GM21576 (cell line): ENCODE measurements at regions not wholly inside any gene's neighbourhood (a gene's known extent, or its start where the extent isn't known, plus 50 kb on each side); places are given as distances from the start of the nearest gene placed in this dataset.
A peak's percentile ranks its signal among the peaks of the same experiment; 100 is the strongest.

Experiments
- ATAC-seq: cut with Tn5 transposase; IDR thresholded peaks from one replicate; pipeline ENCODE4 v1.9.1; 2021; ENCODE audit warnings: mild to moderate bottlenecking, moderate library complexity; ENCODE audit not compliant: unreplicated experiment

DNA sequence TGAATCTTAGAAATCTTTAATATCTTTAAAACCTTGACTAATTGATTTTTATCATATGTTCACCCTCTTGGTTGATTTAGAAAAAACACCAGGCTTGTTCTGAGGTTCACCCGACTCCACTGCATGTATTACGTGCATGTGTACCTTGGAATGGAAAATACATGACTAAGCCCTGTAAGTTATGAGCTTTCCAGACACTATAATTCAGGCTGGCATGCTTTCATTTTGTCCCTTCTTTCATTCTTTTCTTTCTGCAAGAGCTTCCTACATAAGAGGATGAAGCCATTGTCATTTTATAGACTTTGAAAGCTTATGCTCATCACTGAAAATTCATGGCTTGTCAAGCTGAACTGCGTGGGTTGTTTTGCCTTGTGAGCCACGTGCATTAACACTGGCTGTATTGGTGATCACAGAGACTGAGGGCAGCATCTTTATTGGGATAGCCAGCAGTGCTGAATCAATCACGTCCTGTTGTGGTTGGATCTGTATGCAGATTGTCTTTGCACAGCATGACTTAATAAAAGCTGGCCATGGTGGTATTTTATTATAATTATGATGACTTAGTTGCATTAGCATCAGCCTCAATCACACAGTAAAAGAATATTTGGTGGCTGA lies 141.9 kb downstream of the SLIT2 start:
- no peak for ATAC-seq

- ATAC-seq, result no peak
These were observed 142.8 kb downstream of the SLIT2 start for GRCh38 chr4:20394512-20394911.

DNA sequence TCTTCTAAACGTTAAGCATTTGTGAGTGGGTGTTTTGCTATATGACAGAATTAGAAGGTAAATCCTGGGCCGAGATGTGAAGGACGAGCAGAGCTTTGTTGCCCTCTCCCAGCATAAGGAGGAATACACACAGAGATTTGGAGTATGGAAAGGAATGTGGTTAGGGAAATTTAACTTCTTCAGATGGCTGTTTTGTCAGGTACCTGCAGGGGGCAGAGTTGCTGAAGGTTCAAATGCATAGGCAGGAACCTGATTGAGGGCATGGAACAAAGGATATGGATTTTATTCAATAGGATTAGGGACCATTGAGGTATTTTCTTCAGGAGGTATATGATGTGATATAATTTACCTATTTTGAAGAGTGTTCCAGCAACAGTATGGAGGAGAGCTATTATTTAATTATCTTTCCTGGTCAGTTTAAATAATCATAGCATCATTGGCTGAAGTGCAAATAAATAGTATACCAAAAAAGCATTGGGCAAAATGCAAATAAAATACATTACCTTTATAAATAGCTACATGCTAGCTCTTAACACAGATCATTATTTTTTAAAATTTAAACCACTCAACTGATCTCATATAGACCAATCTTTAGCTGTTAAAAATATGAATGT lies 143.6 kb downstream of the SLIT2 start:
- peak; percentile 77 for ATAC-seq

DNA sequence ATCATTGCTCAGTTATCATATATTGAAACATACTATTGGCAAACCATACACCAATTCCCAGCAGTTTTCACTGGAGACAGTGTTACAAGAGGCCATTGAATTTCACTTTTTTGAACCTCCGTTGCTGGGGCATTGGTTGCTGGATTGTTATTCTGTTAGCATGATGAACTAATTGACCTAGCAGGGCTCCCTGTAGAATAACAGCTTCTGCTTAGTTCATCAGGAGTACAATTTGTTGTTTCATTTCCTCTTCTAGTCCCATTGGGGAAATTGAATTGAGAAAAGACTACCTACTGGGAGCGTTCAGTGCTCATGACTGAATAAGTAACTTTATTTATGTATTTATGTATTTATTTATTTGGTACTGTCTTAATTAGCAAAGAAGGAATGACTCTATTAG lies 151.6 kb downstream of the SLIT2 start:
- peak; percentile 77 for ATAC-seq

DNA sequence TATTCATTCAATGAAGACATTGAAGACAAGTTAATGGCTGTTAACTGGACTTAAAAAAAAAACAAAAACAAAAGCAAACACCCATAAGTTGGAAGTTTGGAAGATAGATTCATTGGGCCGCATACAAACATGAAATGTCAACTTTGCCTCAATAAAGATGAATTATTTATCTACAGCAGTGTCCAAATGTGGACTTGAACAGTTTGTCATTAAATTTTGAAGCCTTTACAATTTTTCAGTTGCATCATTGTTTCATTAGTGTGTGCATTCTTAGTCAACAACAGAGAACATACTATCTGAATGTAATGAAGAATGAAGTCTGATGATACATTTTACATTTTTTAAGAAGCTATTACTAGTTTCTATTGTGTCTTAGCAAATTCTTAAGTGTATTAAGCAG lies 152.1 kb downstream of the SLIT2 start:
- no peak for ATAC-seq

- ATAC-seq, result no peak
These were observed 156.9 kb downstream of the SLIT2 start for GRCh38 chr4:20408611-20409010.

GRCh38 chr4:20412072-20412471 lies 160.4 kb downstream of the SLIT2 start:
- no peak for ATAC-seq

DNA sequence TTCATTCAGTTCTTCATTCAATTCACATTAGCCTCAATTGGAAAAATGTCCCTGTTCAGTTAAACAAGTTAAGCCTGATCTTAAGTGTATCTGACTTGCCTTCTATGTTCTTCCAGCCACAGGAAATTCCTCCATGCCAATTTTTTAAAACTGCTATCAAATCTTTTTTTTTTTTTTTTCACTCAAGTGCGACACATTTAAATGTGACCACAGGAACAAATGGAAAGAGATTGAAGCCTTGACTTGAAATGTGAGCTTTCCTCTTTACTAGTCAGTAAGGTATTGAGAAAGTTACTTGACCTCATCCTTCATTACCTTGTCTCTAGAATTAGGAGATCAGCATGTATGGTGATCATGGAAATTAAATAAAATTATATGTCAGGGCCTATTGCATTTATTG lies 165.1 kb downstream of the SLIT2 start:
- no peak for ATAC-seq

DNA sequence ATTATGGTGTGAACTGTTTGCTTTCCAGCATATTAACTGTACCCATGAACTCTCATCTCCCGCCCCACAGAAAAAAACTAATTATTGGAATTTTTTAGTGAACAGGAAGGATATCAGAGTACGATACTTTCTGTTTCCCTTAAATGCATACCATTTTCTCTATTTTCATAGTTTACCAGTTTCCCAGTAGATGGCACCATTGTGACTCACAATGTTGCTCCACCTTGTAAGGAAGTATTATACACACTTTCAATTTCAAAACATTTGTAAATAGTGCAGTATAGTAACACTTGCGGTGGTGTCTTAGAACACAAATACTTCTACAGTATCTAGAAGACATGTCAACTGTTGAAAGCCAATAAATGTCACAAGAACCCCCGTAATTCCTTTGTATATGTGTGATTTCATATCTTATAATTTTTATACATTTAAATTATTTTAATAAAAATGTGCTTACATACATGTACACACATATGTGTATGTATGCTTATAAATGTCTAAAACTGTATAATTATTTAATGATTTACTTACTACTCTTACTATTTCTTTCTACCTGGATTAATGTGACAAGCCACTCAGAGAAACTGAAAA lies 167.3 kb downstream of the SLIT2 start:
- peak; percentile 97 for ATAC-seq

DNA sequence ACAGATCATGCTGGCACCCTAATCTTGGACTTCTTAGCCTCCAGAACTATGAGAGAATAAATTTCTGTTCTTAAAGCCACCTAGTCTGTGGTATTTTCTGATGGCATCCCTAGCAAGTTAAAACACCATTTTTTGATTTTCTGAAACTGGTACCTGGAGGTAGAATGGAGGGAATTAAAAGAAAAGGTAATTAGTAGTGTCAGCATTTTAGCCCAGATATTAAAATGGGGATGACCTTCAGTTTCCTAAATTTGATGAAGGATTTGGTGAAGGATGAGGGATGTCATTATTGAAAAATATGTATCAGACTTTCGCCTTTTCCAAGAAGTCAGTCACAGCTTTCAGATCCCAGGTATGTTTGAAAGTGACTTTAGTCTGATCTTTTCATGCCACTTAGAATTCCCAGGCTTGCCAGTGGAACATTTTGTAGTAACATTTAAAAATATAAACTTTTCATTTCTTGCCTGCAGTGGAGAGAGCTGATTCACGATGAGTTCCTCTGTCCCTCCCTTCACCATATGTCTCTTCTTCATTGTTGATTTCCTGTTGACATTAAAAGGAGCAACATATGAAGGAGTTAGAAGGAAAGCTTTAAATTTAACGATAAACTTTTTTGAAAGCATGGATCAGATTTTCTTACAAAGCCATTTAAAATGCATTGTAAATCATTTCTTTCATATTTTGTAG lies 169.4 kb downstream of the SLIT2 start:
- ATAC-seq, result no peak

DNA sequence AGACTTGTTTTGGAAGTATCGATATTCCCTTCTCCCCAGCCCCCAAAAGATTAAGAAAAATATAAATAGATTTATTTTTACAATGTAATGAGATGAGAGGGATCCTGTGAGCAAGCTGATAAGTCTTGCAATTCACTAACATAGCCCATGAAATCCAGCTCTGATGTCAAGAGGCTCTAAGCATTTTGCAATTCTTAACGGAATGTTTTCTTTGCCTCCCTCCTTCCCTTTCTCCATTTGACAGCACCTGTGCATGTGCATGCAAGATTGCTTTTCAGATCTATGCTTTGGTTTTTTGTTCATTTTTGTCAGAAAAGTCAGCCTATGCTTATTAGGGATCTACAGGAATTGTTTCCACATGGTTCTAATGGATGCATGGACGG lies 169.9 kb downstream of the SLIT2 start:
- ATAC-seq, result no peak

- peak; percentile 71 for ATAC-seq
These were observed 170.7 kb downstream of the SLIT2 start for GRCh38 chr4:20422398-20422797.

- ATAC-seq, result no peak
These were observed 171.7 kb downstream of the SLIT2 start for GRCh38 chr4:20423420-20423819.

DNA sequence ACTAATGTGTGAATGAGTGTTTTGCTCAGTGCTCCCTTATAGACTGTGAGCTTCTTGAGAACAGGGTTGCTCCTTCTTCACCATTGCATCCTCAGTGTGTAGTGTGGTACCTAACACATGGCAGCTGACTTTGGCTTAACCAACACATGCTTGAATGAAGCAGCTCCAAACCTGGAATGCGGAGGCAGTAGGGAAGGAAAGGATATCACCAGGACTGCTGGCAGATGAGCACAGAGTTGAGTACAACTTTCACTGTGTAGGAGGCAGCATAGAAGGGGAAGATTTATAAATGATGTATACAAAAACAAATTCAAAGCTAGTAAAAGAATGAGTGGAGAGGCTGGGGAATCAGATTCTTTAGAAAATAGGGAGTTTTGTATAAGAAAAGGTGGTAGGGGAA lies 174.3 kb downstream of the SLIT2 start:
- ATAC-seq, result no peak

- ATAC-seq, result no peak
These were observed 176.9 kb downstream of the SLIT2 start for GRCh38 chr4:20428436-20429160.

- ATAC-seq, result no peak
These were observed 178.7 kb downstream of the SLIT2 start for GRCh38 chr4:20430259-20430941.

- no peak for ATAC-seq
These were observed 179.8 kb downstream of the SLIT2 start for GRCh38 chr4:20431543-20431951.

- ATAC-seq, result no peak
These were observed 180.4 kb downstream of the SLIT2 start for GRCh38 chr4:20432088-20432487.

DNA sequence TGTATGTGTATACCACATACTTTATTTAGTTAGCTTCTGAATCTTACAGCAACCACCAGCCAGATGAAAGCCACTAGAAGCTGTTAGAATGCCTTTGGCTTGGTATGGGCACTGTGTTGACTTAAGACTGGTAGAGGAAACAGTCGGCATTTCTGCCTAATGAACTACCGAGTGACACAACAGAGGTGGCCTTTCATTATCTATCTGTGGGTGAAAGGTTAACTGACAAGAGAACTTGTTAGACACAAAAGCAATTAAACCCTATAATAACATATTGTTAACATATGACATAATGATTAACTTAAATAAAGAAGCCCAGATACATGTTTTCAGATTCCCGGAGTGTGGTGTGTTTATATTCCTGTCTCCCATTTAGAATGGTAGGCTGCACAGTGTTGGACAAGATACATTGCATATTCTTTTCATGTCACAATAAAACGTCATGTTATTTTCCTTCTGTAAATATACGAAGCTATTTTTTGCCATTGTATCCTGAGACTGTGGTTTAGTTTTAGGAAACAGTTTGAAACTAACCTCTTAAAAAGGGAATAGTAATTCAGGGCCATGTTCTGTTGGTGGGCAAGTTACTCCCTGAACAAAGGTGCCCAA lies 181.5 kb downstream of the SLIT2 start:
- no peak for ATAC-seq

DNA sequence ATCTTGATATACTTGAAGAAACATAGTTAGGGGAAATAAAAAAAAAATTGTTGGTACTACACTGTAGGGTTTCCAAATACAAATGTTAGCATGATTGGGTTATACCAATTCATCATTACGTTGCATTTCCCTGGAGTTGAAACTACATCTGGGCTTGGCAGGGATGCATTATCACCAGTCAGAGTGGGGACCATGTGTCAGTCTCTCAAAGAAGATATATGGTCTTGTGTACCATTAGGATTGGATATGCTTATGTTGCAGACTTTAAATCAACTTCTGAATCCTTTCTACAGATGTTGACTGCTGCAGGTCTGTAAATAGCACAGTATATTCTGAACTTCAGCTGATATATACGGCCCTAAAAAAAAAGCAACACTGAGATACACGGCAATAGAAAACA lies 188.5 kb downstream of the SLIT2 start:
- no peak for ATAC-seq
